ENCODE measurements at regions not wholly inside any gene's neighbourhood (a gene's known extent, or its start where the extent isn't known, plus 50 kb on each side); places are given as distances from the start of the nearest gene placed in this dataset.
"Not testable (repeated sequence)": the region's sequence is repeated elsewhere in the genome, so short reads cannot be mapped to it uniquely, and the experiment has no call there.

- no peak for DNase-seq
Measured at GRCh38 chr3:5709714-5710113, 522.2 kb downstream of the EDEM1 start.

DNA sequence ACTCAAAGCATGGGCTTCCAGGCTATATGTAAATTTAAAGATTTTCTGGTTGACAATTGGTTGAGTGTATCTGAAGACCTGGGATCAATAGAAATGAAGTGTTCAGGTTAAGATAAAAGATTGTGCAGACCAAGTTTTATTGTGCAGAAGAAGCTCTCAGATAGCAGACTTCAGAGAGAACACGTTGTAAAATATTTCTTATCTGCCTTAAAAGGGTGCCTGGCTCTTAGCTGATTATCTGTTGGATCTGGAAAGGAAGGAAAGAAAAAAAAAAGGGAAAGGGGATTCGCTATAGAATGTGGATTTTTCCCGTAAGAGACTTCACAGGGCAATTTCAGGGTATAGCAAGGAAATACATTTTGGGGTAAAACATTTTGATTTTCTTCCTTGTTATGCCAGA is 523.2 kb downstream of the EDEM1 start:
- DNase-seq: no peak

DNA sequence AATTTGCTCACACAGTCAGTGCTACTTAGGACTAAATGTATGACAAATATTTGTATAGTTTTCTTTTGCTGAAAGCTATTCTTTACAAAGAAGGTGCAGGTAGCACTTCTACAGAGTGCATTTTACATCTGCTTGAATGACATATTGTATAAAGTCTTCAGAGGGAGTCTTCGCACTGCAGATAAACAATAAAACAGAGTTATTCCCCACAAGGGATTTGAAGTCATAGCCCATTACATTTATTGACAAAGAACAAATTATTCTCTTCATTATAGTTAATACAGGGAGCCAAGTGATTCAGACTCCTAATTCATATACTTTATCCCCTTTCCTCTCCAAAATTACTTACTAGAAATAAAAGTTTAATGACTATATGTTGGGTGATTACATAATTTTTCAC is 529.7 kb downstream of the EDEM1 start:
- DNase-seq: no peak

DNA sequence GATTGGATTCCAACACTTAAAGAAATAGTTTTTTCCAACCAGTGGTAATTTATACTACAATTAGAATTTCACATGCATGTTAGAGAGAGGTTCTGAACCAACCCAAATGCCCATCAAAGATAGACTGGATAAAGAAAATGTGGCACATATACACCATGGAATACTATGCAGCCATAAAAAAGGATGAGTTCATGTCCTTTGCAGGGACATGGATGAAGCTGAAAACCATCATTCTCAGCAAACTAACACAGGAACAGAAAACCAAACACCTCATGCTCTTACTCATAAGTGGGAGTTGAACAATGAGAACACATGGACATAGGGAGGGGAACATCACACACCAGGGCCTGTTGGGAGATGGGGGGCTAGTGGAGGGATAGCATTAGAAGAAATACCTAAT is 532.2 kb downstream of the EDEM1 start:
- DNase-seq: not testable (repeated sequence)

- DNase-seq: no peak
Measured at GRCh38 chr3:5725801-5726200, 538.3 kb downstream of the EDEM1 start.

GRCh38 chr3:5726621-5727020 is 539.1 kb downstream of the EDEM1 start:
- DNase-seq: no peak

DNA sequence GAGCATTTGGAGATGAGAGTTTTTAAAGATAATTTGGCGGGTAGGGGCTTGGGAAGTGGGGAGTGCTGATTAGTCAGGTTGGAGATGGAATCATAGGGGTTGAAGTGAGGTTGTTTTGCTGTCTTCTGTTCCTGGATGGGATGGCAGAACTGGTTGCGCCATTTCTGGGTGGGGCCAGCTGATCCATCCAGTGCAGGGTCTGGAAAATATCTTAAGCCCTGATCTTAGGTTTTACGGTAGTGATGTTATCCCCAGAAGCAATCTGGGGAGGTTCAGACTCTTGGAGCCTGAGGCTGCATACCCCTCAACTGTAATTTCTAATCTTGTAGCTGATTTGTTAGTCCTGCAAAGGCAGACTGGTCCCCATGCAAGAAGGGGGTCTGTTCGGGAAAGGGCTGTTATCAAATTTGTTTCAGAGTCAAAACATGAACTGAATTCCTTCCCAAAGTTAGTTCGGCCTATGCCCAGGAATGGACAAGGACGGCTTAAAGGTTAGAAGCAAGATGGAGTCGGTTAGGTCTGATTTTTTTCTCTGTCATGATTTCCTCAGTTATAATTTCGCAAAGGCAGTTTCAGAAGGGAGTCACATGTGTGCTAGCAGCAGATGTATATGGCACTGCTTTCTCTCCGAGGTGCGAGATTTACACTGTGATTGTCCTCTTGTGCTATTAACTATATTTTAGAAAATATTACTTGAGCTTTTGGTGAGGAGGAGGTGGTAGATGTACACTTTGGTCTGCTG is 540.4 kb downstream of the EDEM1 start:
- no peak for DNase-seq

GRCh38 chr3:5729852-5730251 is 542.3 kb downstream of the EDEM1 start:
- DNase-seq: no peak

- DNase-seq: no peak
Measured at GRCh38 chr3:5731100-5731499, 543.6 kb downstream of the EDEM1 start.

DNA sequence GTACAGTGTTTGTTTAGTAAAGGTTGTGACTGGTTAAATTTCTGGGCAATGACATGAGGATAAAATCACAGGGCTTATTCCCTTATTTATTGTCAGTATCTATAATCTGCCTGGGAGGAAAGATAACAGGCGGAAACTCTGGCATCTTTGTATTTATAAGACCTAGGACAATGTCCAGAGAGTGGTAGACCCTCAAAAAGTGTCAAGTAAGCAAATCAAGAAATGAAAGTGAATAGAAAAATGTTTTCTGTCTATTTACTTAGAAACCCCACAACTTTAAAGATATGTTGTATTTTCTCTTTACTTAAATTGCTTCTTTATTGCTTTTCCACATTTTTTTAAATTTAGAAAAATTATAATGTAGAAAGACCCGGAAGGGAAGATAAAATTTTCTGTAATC is 544.6 kb downstream of the EDEM1 start:
- no peak for DNase-seq

- no peak for DNase-seq
Measured at GRCh38 chr3:5733995-5734394, 546.5 kb downstream of the EDEM1 start.

DNA sequence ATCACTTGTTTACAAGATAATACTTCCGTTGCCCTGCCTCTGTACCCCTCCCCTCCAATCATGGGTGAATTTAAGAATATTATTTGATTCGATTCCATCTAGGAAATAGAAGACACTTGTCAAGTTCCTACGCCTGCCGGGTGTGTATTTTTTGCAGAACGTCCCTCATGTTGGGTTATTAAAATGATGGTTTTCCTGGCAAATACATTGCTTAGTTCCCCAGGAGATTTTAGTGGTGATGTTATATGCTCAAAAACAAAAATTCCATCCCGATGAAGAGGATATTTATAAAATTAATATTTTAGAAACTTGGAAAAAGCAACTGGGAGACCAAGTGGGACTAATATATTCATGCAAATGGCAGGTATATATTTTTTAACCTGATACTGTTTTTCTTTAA is 548.4 kb downstream of the EDEM1 start:
- DNase-seq: no peak

DNA sequence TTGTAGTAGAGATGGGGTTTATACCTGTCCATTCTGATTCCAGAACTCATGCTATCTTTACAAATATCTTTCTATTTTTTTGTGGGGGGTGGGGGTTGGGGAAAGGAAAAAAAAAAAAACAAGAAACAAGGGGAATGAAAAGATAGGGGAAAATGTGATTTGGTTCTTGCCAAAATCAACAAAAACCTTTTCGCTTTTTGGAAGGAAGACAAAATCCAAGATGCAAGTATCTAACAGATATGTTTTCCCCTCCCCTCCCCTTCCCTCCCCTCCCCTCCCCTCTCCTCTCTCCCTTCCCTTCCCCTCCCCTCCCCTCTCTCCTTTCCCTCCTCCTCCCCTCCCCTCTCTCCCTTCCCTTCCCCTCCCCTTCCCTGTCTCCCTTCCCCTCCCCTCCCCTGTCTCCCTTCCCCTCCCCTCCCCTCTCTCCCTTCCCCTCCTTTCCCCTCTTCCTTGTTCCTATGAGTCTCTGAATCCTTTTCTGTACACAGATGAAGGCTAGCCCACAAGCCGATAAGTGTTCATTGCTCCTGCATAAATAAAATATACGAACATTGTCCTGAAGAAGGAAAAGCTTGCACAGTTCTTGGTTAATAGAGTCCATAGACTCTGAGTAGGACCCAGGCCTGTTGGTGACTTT is 551.9 kb downstream of the EDEM1 start:
- DNase-seq: no peak

DNA sequence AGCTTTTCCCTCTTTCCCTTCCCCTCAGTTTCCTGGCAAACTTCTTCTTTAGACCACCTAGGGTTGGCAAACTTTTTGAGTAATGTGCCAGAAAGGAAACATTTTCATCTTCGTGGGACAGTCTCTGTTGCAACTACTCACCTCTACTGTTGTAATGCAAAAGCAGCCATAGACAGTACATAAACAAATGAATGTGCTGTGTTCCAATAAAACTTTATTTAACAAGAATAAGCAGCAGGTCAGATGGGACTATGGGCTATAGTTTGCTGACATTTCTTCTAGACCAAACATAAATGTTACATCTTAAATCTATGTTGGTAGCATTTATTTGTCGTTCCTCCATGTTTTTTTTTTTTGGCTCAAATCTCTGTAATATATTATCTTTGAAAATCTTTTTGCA is 552.4 kb downstream of the EDEM1 start:
- DNase-seq: no peak

DNA sequence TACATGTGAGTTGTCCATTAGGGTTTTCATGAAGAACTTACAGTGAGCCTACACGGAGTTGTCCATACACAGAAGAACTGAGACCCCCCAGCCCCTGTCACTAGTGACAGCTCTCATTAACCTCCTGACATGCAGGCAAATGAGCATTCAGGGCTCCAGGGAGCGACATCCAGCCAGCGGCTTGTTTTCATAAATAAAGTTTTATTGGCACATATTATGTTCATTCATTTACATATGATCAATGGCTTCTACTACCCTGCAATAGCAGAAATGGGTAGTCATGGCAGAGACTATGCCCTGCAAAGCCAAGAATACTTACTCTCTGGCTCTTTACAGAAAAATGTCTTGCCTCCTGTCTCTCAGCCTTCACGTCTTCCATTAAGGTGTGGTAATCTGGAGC is 553.5 kb downstream of the EDEM1 start:
- no peak for DNase-seq

- DNase-seq: no peak
Measured at GRCh38 chr3:5750091-5750490, 562.6 kb downstream of the EDEM1 start.

DNA sequence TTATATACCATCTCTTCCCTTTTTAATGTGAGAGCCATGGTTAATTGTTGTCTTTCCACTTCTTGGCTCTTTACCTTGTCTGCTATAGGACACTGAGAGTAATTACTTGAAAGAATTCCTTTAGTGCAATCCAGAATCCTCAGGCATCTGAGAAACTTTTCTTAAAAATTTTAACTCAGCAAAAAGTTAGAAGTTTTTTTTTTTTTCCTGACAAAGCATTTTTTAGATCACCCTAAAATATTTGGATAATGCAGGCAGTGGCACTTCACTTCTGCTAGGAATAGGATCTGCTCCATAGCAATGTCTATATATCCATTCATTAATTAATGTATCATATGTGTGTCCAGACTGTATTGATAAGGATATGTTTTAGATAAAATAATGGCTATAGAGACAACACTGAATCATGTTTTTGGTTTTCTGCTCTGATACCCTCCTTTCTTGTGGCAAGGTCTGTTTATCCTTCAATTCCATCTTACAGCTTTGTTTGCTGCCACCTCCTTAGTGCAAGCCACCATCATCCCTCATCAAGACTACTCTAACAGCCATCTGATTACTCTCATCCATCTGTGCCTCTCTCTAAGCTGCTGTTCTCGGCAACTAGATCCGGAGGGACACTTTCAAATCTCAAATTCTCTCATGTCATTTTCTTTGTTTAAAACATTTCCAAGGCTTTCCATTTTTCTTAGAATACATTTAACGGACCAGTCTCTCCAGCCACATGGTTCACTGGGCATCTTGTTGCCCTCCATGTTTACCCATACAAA is 563.5 kb downstream of the EDEM1 start:
- DNase-seq: no peak

GRCh38 chr3:5754602-5755001 is 567.1 kb downstream of the EDEM1 start:
- DNase-seq: no peak

DNA sequence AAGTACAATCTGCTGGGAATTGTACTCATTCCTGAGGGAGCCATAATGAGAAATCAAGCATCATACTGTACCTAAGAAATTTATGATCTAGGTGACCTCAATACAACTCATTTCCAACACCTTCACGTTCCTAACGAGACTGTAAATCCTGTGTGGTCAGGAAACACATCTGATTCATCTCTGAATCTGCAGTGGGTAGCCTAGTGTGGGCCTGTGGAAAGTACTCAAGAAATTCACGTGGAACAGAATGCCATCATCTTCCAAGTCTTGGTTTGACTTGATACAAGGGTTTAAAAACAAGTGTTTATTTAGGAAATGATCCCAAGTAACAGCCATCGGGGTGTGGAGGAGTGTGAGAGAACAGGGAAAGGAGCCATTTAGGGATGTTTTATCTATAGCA is 568.9 kb downstream of the EDEM1 start:
- DNase-seq: no peak

DNA sequence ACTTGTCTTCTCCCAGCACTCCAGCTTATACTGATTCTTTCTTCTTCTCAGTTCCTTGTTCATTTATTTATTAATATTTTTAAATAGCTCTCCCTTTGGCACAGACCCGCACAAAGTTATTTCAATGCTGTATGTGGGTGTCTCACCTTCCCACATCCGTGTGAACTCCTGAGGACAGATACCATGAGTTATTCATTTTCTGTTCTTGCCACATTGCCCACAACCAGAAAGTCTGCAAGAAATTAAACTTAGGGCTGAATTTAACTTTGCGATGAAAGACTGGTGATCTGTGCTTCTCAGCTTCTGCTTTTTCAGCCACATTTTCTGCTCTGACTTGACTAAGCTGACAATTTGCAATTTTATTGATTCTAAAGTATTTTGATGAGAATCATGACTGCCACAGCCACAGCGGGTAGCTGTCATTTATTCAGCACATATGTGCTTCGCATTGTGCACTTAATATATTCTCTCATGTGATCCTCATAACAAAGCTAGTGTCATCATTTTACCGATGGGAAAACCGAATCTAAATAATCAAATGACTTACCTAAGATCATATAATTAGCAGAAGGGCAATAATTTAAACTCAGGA is 569.8 kb downstream of the EDEM1 start:
- no peak for DNase-seq

GRCh38 chr3:5758699-5759098 is 571.2 kb downstream of the EDEM1 start:
- no peak for DNase-seq

- no peak for DNase-seq
Measured at GRCh38 chr3:5762506-5762905, 575.0 kb downstream of the EDEM1 start.

GRCh38 chr3:5766848-5767247 is 579.3 kb downstream of the EDEM1 start:
- no peak for DNase-seq

- no peak for DNase-seq
Measured at GRCh38 chr3:5767304-5767703, 579.8 kb downstream of the EDEM1 start.

Measured in NCI-H774 (cell line).